ENCODE measurements at regions not wholly inside any gene's neighbourhood (a gene's known extent, or its start where the extent isn't known, plus 50 kb on each side); places are given as distances from the start of the nearest gene placed in this dataset.

GRCh38 chr12:32024884-32025592 is 65.8 kb downstream of the RESF1 start:
- no peak for DNase-seq
- no peak for TF ChIP-seq CTCF (IDR thresholded peaks at IDR 0.05; ENCODE audit: partially characterized antibody, unreplicated experiment)
- no peaks in the 10 kb centered on the region for H3K36me3 Mint-ChIP-seq (ENCODE audit: unreplicated experiment)
- H3K27me3 Mint-ChIP-seq (ENCODE audit: unreplicated experiment) = peaks cover 2% of the 10 kb centered on the region
- H3K4me1 Mint-ChIP-seq (ENCODE audit: low read depth, unreplicated experiment) = no peaks in the 10 kb centered on the region
- no peak overlapping the region for H3K4me3 Mint-ChIP-seq (ENCODE audit: unreplicated experiment)
- H3K9me3 Mint-ChIP-seq (ENCODE audit: unreplicated experiment) = peaks cover 7% of the 10 kb centered on the region
- no peak overlapping the region for H3K27ac Mint-ChIP-seq (ENCODE audit: unreplicated experiment)

DNA sequence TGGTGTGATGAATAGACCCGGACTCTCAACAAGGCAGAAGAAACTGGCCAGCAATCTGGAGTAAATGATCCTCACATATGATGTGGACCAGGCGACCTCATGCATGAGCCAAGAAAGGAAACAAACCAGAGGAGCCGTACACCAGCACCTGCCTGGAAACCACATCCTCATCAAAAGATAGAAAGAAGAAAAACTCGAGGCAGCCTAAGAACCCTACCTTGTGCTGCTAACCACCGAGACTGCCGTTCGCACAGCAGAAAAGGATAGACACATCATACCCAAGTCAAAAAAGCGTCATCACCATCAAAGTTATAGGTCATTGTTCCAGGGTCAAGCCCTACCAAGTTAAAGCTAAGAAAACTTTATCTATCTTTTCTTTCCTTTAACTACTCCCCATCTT is 66.7 kb downstream of the RESF1 start:
- no peak overlapping the region for H3K27ac Mint-ChIP-seq (ENCODE audit: unreplicated experiment)
- H3K4me3 Mint-ChIP-seq (ENCODE audit: unreplicated experiment) = no peak overlapping the region
- peaks cover 2% of the 10 kb centered on the region for H3K27me3 Mint-ChIP-seq (ENCODE audit: unreplicated experiment)

DNA sequence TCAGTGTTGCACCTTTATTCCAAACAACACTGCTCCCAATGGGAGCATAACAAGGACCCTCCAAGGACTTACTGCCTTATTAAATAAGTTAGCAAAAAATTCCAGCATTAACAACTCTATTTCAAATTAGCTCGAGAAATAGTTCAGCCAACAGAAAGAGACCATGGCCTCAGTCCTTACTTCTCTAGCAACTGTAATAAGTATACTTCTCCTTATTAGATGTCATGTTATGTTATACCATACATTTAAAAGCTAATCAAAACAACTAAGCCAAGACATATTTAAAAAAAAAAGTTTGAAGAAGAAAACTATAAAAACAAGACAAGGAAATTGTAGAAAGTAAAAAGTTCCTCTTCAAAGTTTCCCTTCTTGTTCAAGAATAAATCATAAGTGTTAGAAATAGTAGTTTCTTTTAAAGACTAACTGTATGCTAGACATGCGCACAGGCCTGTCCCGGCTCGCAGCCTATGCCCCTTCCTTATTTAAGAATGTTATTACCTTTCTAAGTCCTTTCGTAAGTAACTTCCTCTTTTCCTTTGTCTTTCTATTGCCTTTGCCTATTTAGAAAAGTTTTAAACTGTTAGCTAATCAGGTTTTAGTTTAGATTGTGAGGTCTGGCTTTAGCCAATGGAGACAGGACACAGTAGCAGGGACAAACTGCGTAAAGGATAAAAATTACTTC is 68.6 kb downstream of the RESF1 start:
- Mint-ChIP-seq H3K4me3 (ENCODE audit: unreplicated experiment) (no peak overlapping the region), H3K4me1 (ENCODE audit: low read depth, unreplicated experiment) (no peaks in the 10 kb centered on the region), H3K9me3 (ENCODE audit: unreplicated experiment) (no peaks in the 10 kb centered on the region), H3K27ac (ENCODE audit: unreplicated experiment) (no peak overlapping the region), H3K27me3 (ENCODE audit: unreplicated experiment) (peaks cover 2% of the 10 kb centered on the region), H3K36me3 (ENCODE audit: unreplicated experiment) (no peaks in the 10 kb centered on the region)
- DNase-seq = no peak
- no peak for TF ChIP-seq CTCF (IDR thresholded peaks at IDR 0.05; ENCODE audit: partially characterized antibody, unreplicated experiment)

More for the DNA sequence above, 66.7 kb downstream of the RESF1 start:
- Mint-ChIP-seq H3K4me1 (ENCODE audit: low read depth, unreplicated experiment) (no peaks in the 10 kb centered on the region), H3K9me3 (ENCODE audit: unreplicated experiment) (peaks cover 7% of the 10 kb centered on the region), H3K36me3 (ENCODE audit: unreplicated experiment) (no peaks in the 10 kb centered on the region)
- no peak for TF ChIP-seq CTCF (IDR thresholded peaks at IDR 0.05; ENCODE audit: partially characterized antibody, unreplicated experiment)
- no peak for DNase-seq

DNA sequence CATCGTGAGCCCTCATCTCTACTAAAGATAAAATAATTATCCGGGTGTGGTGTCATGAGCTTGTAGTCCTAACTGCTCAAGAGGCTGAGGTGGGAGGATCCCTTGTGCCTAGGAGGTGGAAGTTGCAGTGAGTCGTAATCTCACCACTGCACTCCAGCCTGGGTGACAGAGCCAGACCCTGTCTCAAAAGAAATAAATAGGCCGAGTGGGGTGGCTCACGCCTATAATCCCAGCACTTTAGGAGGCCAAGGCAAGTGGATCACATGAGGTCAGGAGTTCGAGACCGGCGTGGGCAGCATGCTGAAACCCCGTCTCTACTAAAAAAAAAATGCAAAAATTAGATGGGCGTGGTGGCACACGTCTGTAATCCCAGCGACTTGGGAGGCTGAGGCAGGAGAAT is 70.9 kb downstream of the RESF1 start:
- Mint-ChIP-seq H3K4me3 (ENCODE audit: unreplicated experiment) (no peak overlapping the region), H3K27ac (ENCODE audit: unreplicated experiment) (no peak overlapping the region), H3K36me3 (ENCODE audit: unreplicated experiment) (no peaks in the 10 kb centered on the region), H3K9me3 (ENCODE audit: unreplicated experiment) (no peaks in the 10 kb centered on the region), H3K27me3 (ENCODE audit: unreplicated experiment) (no peaks in the 10 kb centered on the region), H3K4me1 (ENCODE audit: low read depth, unreplicated experiment) (no peaks in the 10 kb centered on the region)
- DNase-seq = no peak
- no peak for TF ChIP-seq CTCF (IDR thresholded peaks at IDR 0.05; ENCODE audit: partially characterized antibody, unreplicated experiment)

DNA sequence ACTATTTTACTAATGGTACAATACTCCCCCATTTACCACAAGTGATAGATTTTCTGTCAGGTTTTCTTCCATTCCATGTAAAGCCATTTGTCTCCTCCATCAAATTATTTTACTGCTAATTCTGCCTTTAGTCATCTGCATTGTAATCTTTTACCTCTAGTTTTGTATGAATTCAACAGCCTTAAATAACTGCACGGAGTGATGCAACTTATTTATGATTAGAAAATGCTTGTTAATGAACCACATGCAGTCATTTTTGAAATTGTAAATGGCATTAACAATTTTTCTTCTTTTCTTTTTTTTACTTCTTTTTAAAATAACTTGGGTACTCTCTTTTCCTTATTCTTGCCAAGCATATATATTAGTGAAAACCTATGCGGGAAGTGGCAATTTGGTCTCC is 71.5 kb downstream of the RESF1 start:
- H3K9me3 Mint-ChIP-seq (ENCODE audit: unreplicated experiment) = no peaks in the 10 kb centered on the region

More for the DNA sequence above, 71.5 kb downstream of the RESF1 start:
- H3K4me3 Mint-ChIP-seq (ENCODE audit: unreplicated experiment) = no peak overlapping the region
- no peaks in the 10 kb centered on the region for H3K27me3 Mint-ChIP-seq (ENCODE audit: unreplicated experiment)
- H3K36me3 Mint-ChIP-seq (ENCODE audit: unreplicated experiment) = no peaks in the 10 kb centered on the region
- H3K27ac Mint-ChIP-seq (ENCODE audit: unreplicated experiment) = no peak overlapping the region
- H3K4me1 Mint-ChIP-seq (ENCODE audit: low read depth, unreplicated experiment) = no peaks in the 10 kb centered on the region
- DNase-seq = no peak
- TF ChIP-seq CTCF (IDR thresholded peaks at IDR 0.05; ENCODE audit: partially characterized antibody, unreplicated experiment) = no peak

Measured in glutamatergic neuron (in vitro differentiated cells).